Fibroblast of gingiva (primary cell): ENCODE measurements at regions not wholly inside any gene's neighbourhood (a gene's known extent, or its start where the extent isn't known, plus 50 kb on each side); places are given as distances from the start of the nearest gene placed in this dataset.
"Not testable (repeated sequence)": the region's sequence is repeated elsewhere in the genome, so short reads cannot be mapped to it uniquely, and the experiment has no call there.

Source experiments
- DNase-seq: peaks from one replicate; pipeline ENCODE4 v3.0.0-alpha.2; 2011; ENCODE audit warnings: low read depth

GRCh38 chr18:28771849-28772248 is 594.9 kb upstream of the CDH2 start:
- peak; percentile 30 for DNase-seq

DNA sequence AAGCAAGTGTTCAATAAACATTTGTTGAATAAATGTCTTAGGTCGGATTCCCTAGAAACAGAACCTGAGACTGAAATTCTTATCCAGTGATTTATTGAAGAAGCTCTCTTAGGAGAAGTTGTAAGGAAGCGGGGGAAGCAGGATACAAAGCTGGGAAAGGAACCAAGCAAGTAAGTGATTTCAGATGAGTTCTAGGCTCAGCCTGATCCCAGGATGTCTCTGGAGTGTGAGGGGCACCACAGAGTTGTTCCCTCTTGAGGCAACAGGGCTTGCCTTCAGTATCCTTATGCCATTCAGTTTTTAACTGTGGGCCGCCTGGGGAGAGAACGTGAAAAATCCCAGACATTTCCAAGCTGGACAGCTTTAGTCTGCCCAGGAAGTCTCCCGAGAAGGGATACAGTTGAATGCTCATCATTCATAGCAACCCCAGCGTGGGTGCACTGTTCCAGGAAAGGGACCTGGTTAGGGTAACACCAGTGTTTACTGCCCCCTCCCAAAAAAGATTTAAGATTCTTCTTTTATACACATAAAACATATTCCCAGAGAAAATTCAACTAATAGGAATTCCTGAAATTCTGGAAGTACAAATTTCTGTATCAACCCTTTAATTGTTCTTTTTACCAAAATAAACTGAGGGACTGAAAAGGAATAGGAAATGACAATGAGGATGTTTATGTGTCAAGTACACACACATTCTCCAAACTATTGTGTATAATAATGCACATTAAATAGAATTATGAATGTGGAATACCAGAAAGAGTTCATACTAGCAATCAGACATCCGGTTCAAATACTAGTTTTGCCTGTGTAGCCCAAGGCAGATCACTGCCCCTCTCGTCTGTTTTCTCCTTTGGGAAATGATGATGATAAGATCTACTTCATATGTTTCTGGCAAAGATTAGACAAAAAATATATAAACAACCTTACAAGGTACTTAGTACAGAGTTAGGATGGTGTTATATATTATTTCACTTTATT is 592.1 kb upstream of the CDH2 start:
- DNase-seq, result peak; percentile 46

DNA sequence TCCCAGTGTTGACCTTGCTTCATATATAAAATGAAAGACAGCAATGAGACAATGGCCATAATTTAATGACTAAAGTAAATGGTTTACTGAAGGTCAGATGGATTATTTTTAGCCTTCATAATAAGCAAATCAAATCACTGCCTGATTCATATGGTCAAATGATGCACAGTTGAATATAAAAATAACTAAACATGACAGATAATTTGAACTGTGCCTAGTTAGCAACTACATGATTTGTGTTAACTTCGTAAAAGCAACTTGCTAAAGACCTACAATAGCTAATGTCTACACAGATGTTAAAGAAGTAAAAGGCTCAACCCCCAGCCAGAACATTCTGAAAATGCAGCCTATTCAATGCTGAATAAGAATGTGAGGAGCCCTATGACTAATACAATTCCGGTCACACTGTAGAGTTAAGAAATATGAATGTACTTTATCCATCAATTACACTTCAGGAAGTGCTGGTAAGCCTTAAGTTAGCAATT is 590.8 kb upstream of the CDH2 start:
- peak; percentile 66 for DNase-seq

GRCh38 chr18:28767201-28767600 is 590.3 kb upstream of the CDH2 start:
- no peak for DNase-seq

- peak; percentile 31 for DNase-seq
These were observed 589.8 kb upstream of the CDH2 start for GRCh38 chr18:28766721-28767120.

DNA sequence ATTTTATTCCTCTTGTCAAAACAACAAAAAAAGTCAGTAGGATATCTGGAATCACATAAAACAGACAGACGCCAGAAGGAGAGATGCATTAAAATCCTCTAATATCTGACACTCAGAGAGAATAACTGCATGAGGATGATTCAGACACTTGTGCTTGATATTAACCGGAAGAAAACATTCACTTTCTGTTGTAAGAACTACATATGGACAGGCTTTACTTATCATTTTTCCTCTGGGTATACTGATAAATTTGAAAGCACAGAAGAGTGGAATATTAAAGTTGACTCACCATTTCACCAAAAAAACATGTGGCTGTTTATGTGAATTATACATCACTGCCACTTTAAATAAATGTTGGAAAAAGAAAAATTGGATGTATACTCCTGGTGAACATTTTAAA is 589.1 kb upstream of the CDH2 start:
- DNase-seq, result no peak

DNA sequence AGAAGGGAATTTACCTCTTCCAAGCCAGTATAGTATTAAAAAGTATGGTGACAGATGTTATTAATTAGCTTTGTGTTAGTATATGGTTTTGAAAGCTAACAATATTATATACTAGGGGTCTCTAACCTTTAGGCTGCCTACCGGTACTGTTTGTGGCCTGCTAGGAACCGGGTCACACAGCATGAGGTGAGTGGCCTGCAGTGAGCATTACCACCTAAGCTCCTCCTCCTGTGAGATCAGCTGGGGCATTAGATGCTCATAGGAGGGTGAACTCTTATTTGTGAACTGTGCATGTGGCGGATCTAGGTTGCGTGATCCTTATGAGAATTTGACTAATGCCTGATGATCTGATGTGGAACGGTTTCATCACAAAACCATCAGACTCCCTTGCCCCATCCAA is 583.4 kb upstream of the CDH2 start:
- DNase-seq, result no peak

DNA sequence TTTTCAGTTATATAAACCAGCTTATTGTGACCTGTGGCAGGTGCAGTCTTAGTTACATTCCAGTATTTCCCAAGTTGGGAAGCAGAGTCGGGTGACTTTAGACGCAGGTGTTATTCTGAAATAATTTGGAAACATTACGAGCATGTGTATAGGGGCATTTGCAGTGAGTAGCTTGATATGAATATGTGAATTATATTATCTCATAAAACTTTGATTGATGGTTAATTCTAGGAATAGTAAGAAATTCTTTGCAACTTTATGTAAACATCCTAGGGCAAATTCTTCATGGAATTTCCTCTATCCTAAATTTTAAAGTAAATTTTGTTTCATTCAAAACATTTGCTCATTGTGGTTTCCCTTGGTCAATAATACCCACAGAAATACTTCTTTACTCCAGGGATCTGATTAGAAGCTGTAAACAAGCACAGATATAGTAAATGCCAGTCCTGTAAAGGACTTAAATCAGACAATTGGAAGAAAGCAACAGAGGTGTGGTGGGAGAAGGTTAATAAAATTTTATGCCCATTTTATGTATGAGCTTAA is 580.6 kb upstream of the CDH2 start:
- DNase-seq, result peak; percentile 21

DNA sequence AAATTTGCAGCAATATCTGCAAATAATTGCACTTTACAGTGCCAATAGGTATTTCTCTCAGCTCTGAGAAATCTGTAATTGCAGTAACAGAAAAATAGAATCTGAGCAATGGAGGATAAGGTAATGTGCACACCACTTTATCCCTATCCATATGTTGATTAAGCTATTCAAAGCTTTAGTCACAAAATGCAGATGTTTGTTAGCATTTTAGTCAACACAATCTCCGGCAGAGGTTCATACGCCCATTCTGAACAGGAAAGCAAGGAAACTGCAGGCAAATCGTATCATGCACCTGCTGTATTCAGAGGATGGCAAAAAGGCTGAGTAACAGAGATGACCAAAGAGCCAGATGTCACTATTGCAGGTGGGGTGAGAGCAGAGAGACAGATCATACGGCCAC is 566.2 kb upstream of the CDH2 start:
- DNase-seq, result no peak

- DNase-seq, result no peak
These were observed 563.6 kb upstream of the CDH2 start for GRCh38 chr18:28740575-28740974.

GRCh38 chr18:28736951-28737350 is 560.0 kb upstream of the CDH2 start:
- no peak for DNase-seq

DNA sequence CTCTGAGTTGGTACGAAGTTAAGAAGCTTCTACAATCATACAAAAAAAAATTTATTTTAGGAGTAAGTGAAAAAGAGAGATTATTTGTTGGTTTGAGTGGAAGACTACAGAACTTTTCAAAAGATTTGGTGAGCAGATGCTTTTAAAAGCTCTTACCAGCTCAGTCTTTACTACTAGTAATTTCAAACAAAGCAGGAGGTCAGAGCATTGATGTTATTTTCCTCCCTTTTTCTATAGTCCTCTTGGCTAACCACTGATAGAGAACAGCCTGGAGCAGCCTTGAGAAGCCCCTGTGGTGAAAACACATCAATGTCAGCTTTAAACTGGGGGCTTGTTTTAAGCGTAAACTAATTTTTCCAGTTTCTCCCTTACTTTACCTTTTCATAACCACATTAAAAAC is 559.3 kb upstream of the CDH2 start:
- no peak for DNase-seq

GRCh38 chr18:28735731-28736130 is 558.8 kb upstream of the CDH2 start:
- peak; percentile 78 for DNase-seq

DNA sequence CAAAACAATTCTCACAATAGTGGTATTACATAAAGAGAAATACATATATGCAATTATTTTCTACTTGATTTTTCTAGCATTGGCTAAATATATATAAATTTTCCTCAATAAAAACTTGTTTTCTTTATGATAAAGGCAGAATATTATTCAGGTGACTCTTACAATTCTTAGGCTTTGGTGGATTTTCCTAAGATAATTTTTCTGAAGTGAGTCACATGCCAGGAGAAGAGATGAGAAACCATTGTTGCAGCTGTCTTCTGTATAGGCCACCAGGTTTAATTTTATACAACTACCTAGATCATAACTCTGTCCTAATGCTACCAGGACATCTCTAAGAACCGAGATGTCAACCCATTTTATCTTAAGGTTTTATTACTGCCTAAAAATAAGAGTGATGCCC is 552.4 kb upstream of the CDH2 start:
- DNase-seq, result no peak

DNA sequence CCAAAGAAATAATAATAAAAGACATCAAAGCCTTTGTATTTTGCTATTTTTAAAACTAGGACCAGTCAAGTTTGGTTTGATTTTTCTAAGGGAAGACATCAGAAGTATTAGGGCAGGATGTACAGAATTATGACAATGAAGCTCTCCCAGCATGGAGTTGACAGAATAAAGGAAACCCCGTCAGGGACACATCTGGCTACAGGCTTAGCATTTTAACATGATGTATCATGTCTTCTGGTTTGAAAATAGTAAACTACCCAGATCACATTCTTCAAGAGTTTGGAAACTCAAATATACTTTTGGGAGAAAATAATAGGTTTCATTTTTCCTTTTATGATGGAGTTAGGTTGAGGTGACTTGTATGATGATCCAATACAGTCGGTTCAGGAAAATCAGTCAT is 552.0 kb upstream of the CDH2 start:
- DNase-seq, result peak; percentile 3

DNA sequence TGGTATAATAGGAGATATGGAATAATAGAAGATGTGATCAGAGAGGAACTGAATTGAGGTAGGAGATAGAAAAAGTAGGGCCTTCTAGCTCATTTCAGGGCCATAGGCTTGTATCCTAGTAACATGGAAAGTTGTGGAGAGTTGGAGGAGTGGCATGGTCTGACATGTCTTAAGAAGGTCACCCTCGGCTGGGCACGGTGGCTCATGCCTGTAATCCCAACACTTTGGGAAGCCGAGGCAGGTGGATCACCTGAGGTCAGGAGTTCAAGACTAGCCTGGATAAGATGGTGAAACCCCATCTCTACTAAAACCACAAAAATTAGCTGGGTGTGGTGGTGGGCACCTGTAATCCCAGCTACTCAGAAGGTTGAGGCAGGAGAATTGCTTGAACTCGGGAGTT is 550.3 kb upstream of the CDH2 start:
- DNase-seq, result not testable (repeated sequence)

GRCh38 chr18:28725876-28726275 is 548.9 kb upstream of the CDH2 start:
- no peak for DNase-seq

- DNase-seq, result no peak
These were observed 546.6 kb upstream of the CDH2 start for GRCh38 chr18:28723506-28723905.

GRCh38 chr18:28718696-28719095 is 541.8 kb upstream of the CDH2 start:
- DNase-seq, result peak; percentile 78

GRCh38 chr18:28716338-28716737 is 539.4 kb upstream of the CDH2 start:
- DNase-seq, result no peak

- peak; percentile 50 for DNase-seq
These were observed 538.3 kb upstream of the CDH2 start for GRCh38 chr18:28715206-28715605.

DNA sequence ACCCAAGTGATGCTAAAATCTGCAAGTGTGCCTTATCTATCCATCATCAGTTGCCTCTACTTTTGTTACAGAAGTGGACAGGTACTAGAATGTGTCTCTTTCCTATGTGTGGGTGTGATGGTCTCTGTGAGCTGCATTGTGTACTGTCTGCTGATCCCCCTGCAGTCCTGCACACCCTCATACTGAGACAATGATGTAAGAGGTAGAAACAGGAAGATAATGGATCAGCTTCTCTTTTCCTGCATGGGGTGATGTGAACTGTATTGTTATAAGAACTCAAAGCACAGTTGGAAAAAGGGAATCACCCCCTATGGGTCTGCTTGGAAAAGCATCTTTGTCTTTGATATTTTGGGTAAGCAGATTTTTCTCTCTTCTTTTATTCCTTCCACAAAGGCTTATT is 537.6 kb upstream of the CDH2 start:
- DNase-seq, result no peak

DNA sequence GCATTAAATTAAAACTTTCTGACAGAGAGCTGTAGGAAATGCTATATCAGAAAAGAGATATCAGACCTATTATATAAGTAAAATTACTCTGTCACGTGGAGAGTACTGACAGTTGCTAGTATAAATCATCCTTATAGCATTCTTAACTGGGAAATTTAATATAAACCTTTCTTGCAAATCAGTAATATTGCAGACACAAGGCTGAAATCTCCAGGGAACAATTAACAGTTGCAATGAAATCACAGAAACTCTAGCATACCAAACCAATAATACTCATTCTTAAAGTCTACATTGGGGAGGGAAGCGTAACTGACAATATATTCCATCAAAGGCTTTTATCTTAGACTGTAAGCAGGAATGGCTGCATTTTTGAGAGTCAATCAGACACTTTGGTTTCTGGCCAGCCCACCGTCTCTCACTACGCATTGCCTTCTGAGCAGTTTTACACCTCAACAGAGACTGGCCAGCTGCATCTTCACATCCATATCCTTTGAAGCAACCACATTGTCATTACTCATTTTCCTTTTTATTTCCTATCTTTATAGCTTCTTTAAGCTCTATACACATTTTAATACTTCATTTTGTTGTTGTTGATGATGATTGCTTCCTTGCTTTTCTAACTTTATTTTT is 536.0 kb upstream of the CDH2 start:
- DNase-seq, result no peak
